ENCODE measurements at regions not wholly inside any gene's neighbourhood (a gene's known extent, or its start where the extent isn't known, plus 50 kb on each side); places are given as distances from the start of the nearest gene placed in this dataset.

DNA sequence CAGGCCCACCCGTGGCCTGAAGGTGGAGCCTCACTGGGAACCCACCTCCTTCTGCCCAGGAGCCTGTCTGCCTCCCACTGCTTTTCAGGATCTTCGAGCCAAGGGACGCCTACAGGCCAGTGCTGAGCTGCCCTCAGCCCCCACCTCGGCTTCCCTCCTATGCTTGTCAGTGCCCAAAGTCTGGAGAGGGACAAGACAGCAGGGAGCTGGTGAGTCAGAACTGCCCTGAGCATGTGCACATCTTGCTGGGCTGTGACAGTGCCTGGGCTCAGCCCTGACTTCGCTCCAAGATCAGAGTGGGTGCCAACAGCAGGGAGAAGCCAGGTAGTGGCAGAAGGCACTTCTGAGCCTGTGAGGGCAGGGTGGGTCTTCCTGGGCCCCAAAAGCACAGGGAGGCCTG, 286.8 kb downstream of the AEBP2 start:
- H3K9me3 ChIP-seq (ENCODE audit: control insufficient read depth in 2 of 2, low read length in 2 of 2) = no peaks in the 10 kb centered on the region
- Mint-ChIP-seq H3K27me3 (no peaks in the 10 kb centered on the region), H3K9me3 (peaks cover 0 to 5% (median 2%) of the 10 kb centered on the region in 7 donors), H3K4me1 (no peaks in the 10 kb centered on the region), H3K4me3 (no peak overlapping the region), H3K36me3 (no peaks in the 10 kb centered on the region), H3K27ac (no peak overlapping the region)
- DNase-seq (no peak), ATAC-seq (ENCODE audit: low read depth in 2 of 2) (no peak)
- H3K27me3 ChIP-seq (ENCODE audit: control insufficient read depth, insufficient read depth, low read length) = no peaks in the 10 kb centered on the region
- H3K4me1 ChIP-seq (ENCODE audit: control insufficient read depth, insufficient read depth, low read length, poor library complexity, severe bottlenecking) = no peaks in the 10 kb centered on the region
- H3K27ac ChIP-seq (ENCODE audit: insufficient read depth, low read length, poor library complexity, severe bottlenecking) = no peak overlapping the region
- H3K4me3 ChIP-seq (ENCODE audit: low read depth, low read length) = no peak overlapping the region
- no peaks in the 10 kb centered on the region for H3K36me3 ChIP-seq (ENCODE audit: control insufficient read depth, insufficient read depth, low read length)

GRCh38 chr12:19726592-19726991, 287.3 kb downstream of the AEBP2 start:
- H3K4me1 Mint-ChIP-seq = no peaks in the 10 kb centered on the region

DNA sequence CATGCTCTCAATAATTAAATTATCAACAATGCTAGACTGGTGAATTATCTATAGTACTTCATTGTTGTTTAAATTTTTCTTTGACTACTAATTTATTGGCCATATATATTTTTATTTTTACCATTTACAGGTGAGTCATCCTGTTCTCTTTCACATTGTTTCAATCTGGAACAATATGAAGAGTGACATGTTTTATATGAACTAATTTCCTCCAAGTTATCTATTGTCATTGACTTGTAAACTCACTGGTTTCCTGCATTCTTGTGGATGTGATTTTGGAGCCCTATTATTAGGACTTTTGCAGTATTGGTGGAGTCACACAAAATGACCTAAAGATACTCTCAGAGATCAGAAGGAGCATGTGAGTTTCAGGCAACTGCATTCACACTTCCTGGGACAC, 297.7 kb downstream of the AEBP2 start:
- H3K4me3 ChIP-seq (ENCODE audit: low read depth, low read length) = no peak overlapping the region
- no peaks in the 10 kb centered on the region for H3K36me3 ChIP-seq (ENCODE audit: control insufficient read depth, insufficient read depth, low read length)
- no peaks in the 10 kb centered on the region for H3K4me1 ChIP-seq (ENCODE audit: control insufficient read depth, insufficient read depth, low read length, poor library complexity, severe bottlenecking)
- no peaks in the 10 kb centered on the region for H3K9me3 ChIP-seq (ENCODE audit: control insufficient read depth in 2 of 2, low read length in 2 of 2)
- DNase-seq (no peak), ATAC-seq (ENCODE audit: low read depth in 2 of 2) (no peak)
- H3K36me3 Mint-ChIP-seq = no peaks in the 10 kb centered on the region
- H3K4me1 Mint-ChIP-seq = no peaks in the 10 kb centered on the region
- peaks cover 0 to 2% (median 0%) of the 10 kb centered on the region in 7 donors for H3K9me3 Mint-ChIP-seq
- H3K4me3 Mint-ChIP-seq = no peak overlapping the region
- no peak overlapping the region for H3K27ac Mint-ChIP-seq
- H3K27me3 ChIP-seq (ENCODE audit: control insufficient read depth, insufficient read depth, low read length) = no peaks in the 10 kb centered on the region
- H3K27me3 Mint-ChIP-seq = no peaks in the 10 kb centered on the region
- H3K27ac ChIP-seq (ENCODE audit: insufficient read depth, low read length, poor library complexity, severe bottlenecking) = no peak overlapping the region

More at GRCh38 chr12:19726592-19726991, 287.3 kb downstream of the AEBP2 start:
- peaks cover 0 to 5% (median 2%) of the 10 kb centered on the region in 7 donors for H3K9me3 Mint-ChIP-seq
- Histone ChIP-seq H3K27me3 (ENCODE audit: control insufficient read depth, insufficient read depth, low read length) (no peaks in the 10 kb centered on the region), H3K9me3 (ENCODE audit: control insufficient read depth in 2 of 2, low read length in 2 of 2) (no peaks in the 10 kb centered on the region), H3K4me1 (ENCODE audit: control insufficient read depth, insufficient read depth, low read length, poor library complexity, severe bottlenecking) (no peaks in the 10 kb centered on the region), H3K27ac (ENCODE audit: insufficient read depth, low read length, poor library complexity, severe bottlenecking) (no peak overlapping the region), H3K4me3 (ENCODE audit: low read depth, low read length) (no peak overlapping the region), H3K36me3 (ENCODE audit: control insufficient read depth, insufficient read depth, low read length) (no peaks in the 10 kb centered on the region)
- DNase-seq (no peak), ATAC-seq (ENCODE audit: low read depth in 2 of 2) (no peak)
- no peaks in the 10 kb centered on the region for H3K27me3 Mint-ChIP-seq
- no peak overlapping the region for H3K27ac Mint-ChIP-seq
- H3K36me3 Mint-ChIP-seq = no peaks in the 10 kb centered on the region
- H3K4me3 Mint-ChIP-seq = no peak overlapping the region

- H3K36me3 Mint-ChIP-seq = no peaks in the 10 kb centered on the region
- no peak overlapping the region for H3K4me3 Mint-ChIP-seq
- peak in 2 of 3 donors; percentile 3 to 46 for DNase-seq
- no peak overlapping the region for H3K4me3 ChIP-seq (ENCODE audit: low read depth, low read length)
- H3K4me1 ChIP-seq (ENCODE audit: control insufficient read depth, insufficient read depth, low read length, poor library complexity, severe bottlenecking) = no peaks in the 10 kb centered on the region
- H3K27me3 ChIP-seq (ENCODE audit: control insufficient read depth, insufficient read depth, low read length) = no peaks in the 10 kb centered on the region
- H3K36me3 ChIP-seq (ENCODE audit: control insufficient read depth, insufficient read depth, low read length) = no peaks in the 10 kb centered on the region
- peaks cover 6% of the 10 kb centered on the region for H3K27me3 Mint-ChIP-seq
- ATAC-seq (ENCODE audit: low read depth in 2 of 2) = no peak
- no peak overlapping the region for H3K27ac Mint-ChIP-seq
- H3K4me1 Mint-ChIP-seq = no peaks in the 10 kb centered on the region
- H3K9me3 ChIP-seq (ENCODE audit: control insufficient read depth in 2 of 2, low read length in 2 of 2) = no peaks in the 10 kb centered on the region
- H3K27ac ChIP-seq (ENCODE audit: insufficient read depth, low read length, poor library complexity, severe bottlenecking) = no peak overlapping the region
- H3K9me3 Mint-ChIP-seq = peaks cover 0 to 4% (median 0%) of the 10 kb centered on the region in 7 donors
Measured at GRCh38 chr12:19739195-19739776, 300.0 kb downstream of the AEBP2 start.

GRCh38 chr12:19740472-19741131, 301.3 kb downstream of the AEBP2 start:
- no peaks in the 10 kb centered on the region for H3K9me3 ChIP-seq (ENCODE audit: control insufficient read depth in 2 of 2, low read length in 2 of 2)
- H3K9me3 Mint-ChIP-seq = peaks cover 0 to 5% (median 0%) of the 10 kb centered on the region in 7 donors
- no peak overlapping the region for H3K4me3 Mint-ChIP-seq
- no peak overlapping the region for H3K27ac Mint-ChIP-seq
- no peaks in the 10 kb centered on the region for H3K36me3 Mint-ChIP-seq
- H3K4me1 ChIP-seq (ENCODE audit: control insufficient read depth, insufficient read depth, low read length, poor library complexity, severe bottlenecking) = no peaks in the 10 kb centered on the region
- no peak overlapping the region for H3K4me3 ChIP-seq (ENCODE audit: low read depth, low read length)
- no peaks in the 10 kb centered on the region for H3K27me3 ChIP-seq (ENCODE audit: control insufficient read depth, insufficient read depth, low read length)
- no peaks in the 10 kb centered on the region for H3K36me3 ChIP-seq (ENCODE audit: control insufficient read depth, insufficient read depth, low read length)
- H3K4me1 Mint-ChIP-seq = no peaks in the 10 kb centered on the region
- DNase-seq = no peak
- no peak for ATAC-seq (ENCODE audit: low read depth in 2 of 2)
- no peak overlapping the region for H3K27ac ChIP-seq (ENCODE audit: insufficient read depth, low read length, poor library complexity, severe bottlenecking)
- H3K27me3 Mint-ChIP-seq = peaks cover 7% of the 10 kb centered on the region

- peaks cover 0 to 5% (median 0%) of the 10 kb centered on the region in 7 donors for H3K9me3 Mint-ChIP-seq
- H3K27me3 ChIP-seq (ENCODE audit: control insufficient read depth, insufficient read depth, low read length) = no peaks in the 10 kb centered on the region
- H3K27me3 Mint-ChIP-seq = peaks cover 7% of the 10 kb centered on the region
- H3K4me3 ChIP-seq (ENCODE audit: low read depth, low read length) = no peak overlapping the region
- H3K9me3 ChIP-seq (ENCODE audit: control insufficient read depth in 2 of 2, low read length in 2 of 2) = no peaks in the 10 kb centered on the region
- H3K4me1 ChIP-seq (ENCODE audit: control insufficient read depth, insufficient read depth, low read length, poor library complexity, severe bottlenecking) = no peaks in the 10 kb centered on the region
- no peak for ATAC-seq (ENCODE audit: low read depth in 2 of 2)
- DNase-seq = no peak
- H3K36me3 ChIP-seq (ENCODE audit: control insufficient read depth, insufficient read depth, low read length) = no peaks in the 10 kb centered on the region
- no peaks in the 10 kb centered on the region for H3K36me3 Mint-ChIP-seq
- H3K27ac ChIP-seq (ENCODE audit: insufficient read depth, low read length, poor library complexity, severe bottlenecking) = no peak overlapping the region
- H3K4me1 Mint-ChIP-seq = no peaks in the 10 kb centered on the region
- no peak overlapping the region for H3K4me3 Mint-ChIP-seq
- H3K27ac Mint-ChIP-seq = no peak overlapping the region
Measured at GRCh38 chr12:19741132-19741489, 301.8 kb downstream of the AEBP2 start.

DNA sequence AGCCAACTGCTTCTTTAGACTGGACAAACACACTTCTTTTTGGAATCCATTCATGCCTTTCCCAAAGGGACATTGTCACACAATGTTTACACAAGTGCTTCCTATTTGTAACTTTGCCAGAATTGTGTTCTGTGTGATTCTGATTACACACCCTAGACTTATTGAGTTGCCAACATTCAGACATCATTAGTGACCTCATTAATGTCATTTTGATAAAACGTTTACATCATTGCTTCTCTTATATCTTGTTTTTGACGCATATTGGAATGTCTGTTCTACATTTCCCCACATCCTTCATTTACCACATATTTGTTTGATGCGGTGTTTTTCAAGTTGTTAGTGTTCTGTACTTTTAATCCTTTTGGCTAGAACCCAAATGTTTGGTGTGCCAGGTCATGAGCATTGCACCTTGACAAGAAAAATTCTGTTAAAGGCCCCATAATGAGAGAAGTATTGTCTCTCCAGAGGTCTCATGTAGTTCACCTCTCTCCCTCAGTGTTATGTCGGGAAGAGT, 305.5 kb downstream of the AEBP2 start:
- no peaks in the 10 kb centered on the region for H3K4me1 Mint-ChIP-seq

DNA sequence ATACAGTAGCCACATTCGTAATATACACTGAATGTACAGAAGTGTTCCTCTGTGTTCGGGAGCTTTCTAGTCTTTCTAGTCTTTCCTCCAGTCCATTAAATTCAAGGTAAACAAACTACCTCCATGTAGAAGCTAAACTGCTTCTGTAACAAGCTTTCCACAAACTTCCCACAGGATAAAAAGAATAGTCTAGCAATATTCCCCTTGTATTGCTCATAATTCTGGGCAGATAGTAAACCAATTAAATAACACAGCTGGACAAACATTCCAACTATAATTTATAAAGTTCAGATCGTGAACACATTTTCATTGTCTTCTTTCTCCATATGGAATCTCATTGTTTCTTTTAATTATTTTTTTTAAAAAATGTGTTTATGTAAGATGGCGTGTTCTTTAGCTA, 307.2 kb downstream of the AEBP2 start:
- H3K27me3 ChIP-seq (ENCODE audit: control insufficient read depth, insufficient read depth, low read length) = no peaks in the 10 kb centered on the region
- peaks cover 0 to 27% (median 4%) of the 10 kb centered on the region in 7 donors for H3K9me3 Mint-ChIP-seq
- H3K27ac ChIP-seq (ENCODE audit: insufficient read depth, low read length, poor library complexity, severe bottlenecking) = no peak overlapping the region
- no peaks in the 10 kb centered on the region for H3K4me1 Mint-ChIP-seq
- H3K4me3 Mint-ChIP-seq = no peak overlapping the region
- H3K9me3 ChIP-seq (ENCODE audit: control insufficient read depth in 2 of 2, low read length in 2 of 2) = no peaks in the 10 kb centered on the region
- H3K36me3 Mint-ChIP-seq = no peaks in the 10 kb centered on the region
- H3K36me3 ChIP-seq (ENCODE audit: control insufficient read depth, insufficient read depth, low read length) = no peaks in the 10 kb centered on the region
- no peak for ATAC-seq (ENCODE audit: low read depth in 2 of 2)
- peaks cover 7% of the 10 kb centered on the region for H3K27me3 Mint-ChIP-seq
- DNase-seq = no peak
- H3K27ac Mint-ChIP-seq = no peak overlapping the region
- H3K4me3 ChIP-seq (ENCODE audit: low read depth, low read length) = no peak overlapping the region
- H3K4me1 ChIP-seq (ENCODE audit: control insufficient read depth, insufficient read depth, low read length, poor library complexity, severe bottlenecking) = no peaks in the 10 kb centered on the region

More for the DNA sequence above, 305.5 kb downstream of the AEBP2 start:
- H3K27me3 ChIP-seq (ENCODE audit: control insufficient read depth, insufficient read depth, low read length) = no peaks in the 10 kb centered on the region
- DNase-seq (no peak), ATAC-seq (ENCODE audit: low read depth in 2 of 2) (no peak)
- H3K4me3 ChIP-seq (ENCODE audit: low read depth, low read length) = no peak overlapping the region
- no peak overlapping the region for H3K27ac Mint-ChIP-seq
- H3K9me3 Mint-ChIP-seq = peaks cover 0 to 19% (median 0%) of the 10 kb centered on the region in 7 donors
- H3K27ac ChIP-seq (ENCODE audit: insufficient read depth, low read length, poor library complexity, severe bottlenecking) = no peak overlapping the region
- no peaks in the 10 kb centered on the region for H3K9me3 ChIP-seq (ENCODE audit: control insufficient read depth in 2 of 2, low read length in 2 of 2)
- H3K4me1 ChIP-seq (ENCODE audit: control insufficient read depth, insufficient read depth, low read length, poor library complexity, severe bottlenecking) = no peaks in the 10 kb centered on the region
- peaks cover 7% of the 10 kb centered on the region for H3K27me3 Mint-ChIP-seq
- no peaks in the 10 kb centered on the region for H3K36me3 Mint-ChIP-seq
- no peaks in the 10 kb centered on the region for H3K36me3 ChIP-seq (ENCODE audit: control insufficient read depth, insufficient read depth, low read length)
- no peak overlapping the region for H3K4me3 Mint-ChIP-seq

All from CD4-positive, CD25-positive, alpha-beta regulatory T cell (primary cell).